NT2/D1 (cell line): ENCODE measurements at regions not wholly inside any gene's neighbourhood (a gene's known extent, or its start where the extent isn't known, plus 50 kb on each side); places are given as distances from the start of the nearest gene placed in this dataset.
"Not testable (repeated sequence)": the region's sequence is repeated elsewhere in the genome, so short reads cannot be mapped to it uniquely, and the experiment has no call there.

Source experiments
- DNase-seq: peaks from one replicate; pipeline ENCODE4 v3.0.0-alpha.2; 2011; ENCODE audit warnings: low read depth, low spot score
- H3K27me3 ChIP-seq: 2 replicates; pipeline ENCODE4 v1.6.0; 2011; ENCODE audit warnings: mild to moderate bottlenecking; ENCODE audit not compliant: insufficient read length, insufficient read depth
- H3K36me3 ChIP-seq: 2 replicates; pipeline ENCODE4 v1.6.1; 2011; ENCODE audit warnings: mild to moderate bottlenecking, low read length, mixed read lengths; ENCODE audit not compliant: insufficient read depth, insufficient read length
- H3K4me1 ChIP-seq: 2 replicates; pipeline ENCODE4 v1.5.1; 2011; ENCODE audit not compliant: insufficient read depth, insufficient read length
- H3K4me3 ChIP-seq: 2 replicates; pipeline ENCODE4 v1.5.1; 2011; ENCODE audit warnings: low read depth; ENCODE audit not compliant: insufficient read length
- H3K9ac ChIP-seq: 2 replicates; pipeline ENCODE4 v1.6.0; 2011; ENCODE audit warnings: low read depth; ENCODE audit not compliant: insufficient read length
- H3K9me3 ChIP-seq: 2 replicates; pipeline ENCODE4 v1.5.1; 2011; ENCODE audit warnings: mild to moderate bottlenecking, low read length; ENCODE audit not compliant: insufficient read depth
- SUZ12 ChIP-seq: IDR thresholded peaks from 2 replicates; pipeline ENCODE4 v1.6.1; 2011; ENCODE audit not compliant: insufficient read length, insufficient read depth; ENCODE audit errors: extremely low read depth
- YY1 ChIP-seq: IDR thresholded peaks from 2 replicates; pipeline ENCODE4 v1.6.1; 2011; ENCODE audit not compliant: insufficient read length, insufficient read depth
- ZNF274 ChIP-seq: IDR thresholded peaks from 2 replicates; pipeline ENCODE4 v1.6.1; 2011; ENCODE audit warnings: mild to moderate bottlenecking, low read depth, low read length

- no peak for DNase-seq
- no peaks in the 10 kb centered on the region for H3K4me1 ChIP-seq
- H3K4me3 ChIP-seq: no peak overlapping the region
- no peaks in the 10 kb centered on the region for H3K27me3 ChIP-seq
- no peak overlapping the region for H3K9ac ChIP-seq
- H3K9me3 ChIP-seq: no peaks in the 10 kb centered on the region
- no peaks in the 10 kb centered on the region for H3K36me3 ChIP-seq
- TF ChIP-seq SUZ12 (no peak), ZNF274 (no peak), YY1 (no peak)
These were observed 562.3 kb downstream of the KIF4B start for GRCh38 chr5:155575861-155576260.

- not testable (repeated sequence) for H3K4me3 ChIP-seq, H3K9ac ChIP-seq, DNase-seq, H3K4me1 ChIP-seq, H3K9me3 ChIP-seq, H3K36me3 ChIP-seq, H3K27me3 ChIP-seq
These were observed 573.3 kb downstream of the KIF4B start for GRCh38 chr5:155586808-155587207.

GRCh38 chr5:155587458-155587857, 573.9 kb downstream of the KIF4B start:
- H3K27me3 ChIP-seq: no peaks in the 10 kb centered on the region
- TF ChIP-seq YY1 (no peak), SUZ12 (no peak), ZNF274 (no peak)

GRCh38 chr5:155591273-155591672, 577.7 kb downstream of the KIF4B start:
- Histone ChIP-seq H3K9me3 (no peaks in the 10 kb centered on the region), H3K4me3 (no peak overlapping the region), H3K27me3 (no peaks in the 10 kb centered on the region), H3K36me3 (no peaks in the 10 kb centered on the region), H3K4me1 (no peaks in the 10 kb centered on the region), H3K9ac (no peak overlapping the region)
- TF ChIP-seq ZNF274 (no peak), SUZ12 (no peak), YY1 (no peak)
- no peak for DNase-seq

More at GRCh38 chr5:155587458-155587857, 573.9 kb downstream of the KIF4B start:
- Histone ChIP-seq H3K9ac (no peak overlapping the region), H3K4me3 (no peak overlapping the region), H3K4me1 (no peaks in the 10 kb centered on the region), H3K36me3 (no peaks in the 10 kb centered on the region), H3K9me3 (no peaks in the 10 kb centered on the region)
- DNase-seq: no peak

GRCh38 chr5:155594270-155594669, 580.7 kb downstream of the KIF4B start:
- no peak for DNase-seq
- no peaks in the 10 kb centered on the region for H3K27me3 ChIP-seq
- no peaks in the 10 kb centered on the region for H3K4me1 ChIP-seq
- TF ChIP-seq SUZ12: no peak
- H3K9ac ChIP-seq: no peak overlapping the region
- no peak overlapping the region for H3K4me3 ChIP-seq
- H3K9me3 ChIP-seq: no peaks in the 10 kb centered on the region
- no peaks in the 10 kb centered on the region for H3K36me3 ChIP-seq

GRCh38 chr5:155595791-155596190, 582.2 kb downstream of the KIF4B start:
- Histone ChIP-seq H3K4me3 (no peak overlapping the region), H3K36me3 (no peaks in the 10 kb centered on the region), H3K9ac (no peak overlapping the region), H3K4me1 (no peaks in the 10 kb centered on the region), H3K27me3 (no peaks in the 10 kb centered on the region), H3K9me3 (no peaks in the 10 kb centered on the region)
- DNase-seq: no peak
- TF ChIP-seq ZNF274: no peak
- no peak for TF ChIP-seq YY1
- no peak for TF ChIP-seq SUZ12

GRCh38 chr5:155598552-155598951, 585.0 kb downstream of the KIF4B start:
- Histone ChIP-seq H3K9ac (no peak overlapping the region), H3K4me1 (no peaks in the 10 kb centered on the region), H3K27me3 (no peaks in the 10 kb centered on the region), H3K9me3 (no peaks in the 10 kb centered on the region), H3K4me3 (no peak overlapping the region), H3K36me3 (no peaks in the 10 kb centered on the region)
- TF ChIP-seq YY1 (no peak), SUZ12 (no peak), ZNF274 (no peak)
- DNase-seq: no peak

GRCh38 chr5:155605920-155606319, 592.4 kb downstream of the KIF4B start:
- TF ChIP-seq ZNF274: no peak
- TF ChIP-seq YY1: no peak
- no peak for TF ChIP-seq SUZ12
- Histone ChIP-seq H3K36me3 (no peaks in the 10 kb centered on the region), H3K9ac (no peak overlapping the region), H3K4me1 (no peaks in the 10 kb centered on the region), H3K4me3 (no peak overlapping the region), H3K27me3 (no peaks in the 10 kb centered on the region), H3K9me3 (no peaks in the 10 kb centered on the region)
- no peak for DNase-seq
